Astrocyte (in vitro differentiated cells and primary cell): ENCODE measurements at regions not wholly inside any gene's neighbourhood (a gene's known extent, or its start where the extent isn't known, plus 50 kb on each side); places are given as distances from the start of the nearest gene placed in this dataset.

Experiments
- DNase-seq: peaks from one replicate; pipeline ENCODE4 v3.0.0-alpha.2; 2010; ENCODE audit warnings: low read depth
- FAIRE-seq: peaks from 2 replicates; lab custom pipeline; 2011; peaks lifted over from hg19 to GRCh38; lab: Jason Lieb, UNC
- H2AFZ ChIP-seq: 2 replicates; pipeline ENCODE4 v1.6.0; 2012; ENCODE audit warnings: low read depth, low read length, inconsistent platforms
- H3K27ac ChIP-seq: 2 replicates; pipeline ENCODE4 v1.5.1; 2011; ENCODE audit warnings: low read depth, low read length, inconsistent platforms
- H3K27me3 ChIP-seq: 2 replicates; pipeline ENCODE4 v1.6.0; 2011; ENCODE audit warnings: low read length, inconsistent platforms; ENCODE audit not compliant: insufficient read depth
- H3K36me3 ChIP-seq: 2 replicates; pipeline ENCODE4 v1.5.1; 2011; ENCODE audit warnings: low read length, inconsistent platforms; ENCODE audit not compliant: insufficient read depth
- H3K4me1 ChIP-seq: 2 replicates; pipeline ENCODE4 v1.5.1; 2011; ENCODE audit warnings: low read length, inconsistent platforms; ENCODE audit not compliant: insufficient read depth
- H3K4me2 ChIP-seq: 2 replicates; pipeline ENCODE4 v1.6.0; 2012; ENCODE audit warnings: low read length, inconsistent platforms
- H3K4me3 ChIP-seq: 2 replicates; pipeline ENCODE4 v1.5.1; 2011; ENCODE audit warnings: low read depth, mild to moderate bottlenecking, low read length, inconsistent platforms; ENCODE audit not compliant: insufficient read depth
- H3K79me2 ChIP-seq: 2 replicates; pipeline ENCODE4 v1.6.0; 2012; ENCODE audit warnings: mild to moderate bottlenecking, low read length, inconsistent platforms; ENCODE audit not compliant: insufficient read depth
- H3K9ac ChIP-seq: 2 replicates; pipeline ENCODE4 v1.6.0; 2012; ENCODE audit warnings: mild to moderate bottlenecking, low read length, inconsistent platforms
- H3K9me3 ChIP-seq: 2 replicates; pipeline ENCODE4 v1.5.1; 2012; ENCODE audit warnings: low read depth, mild to moderate bottlenecking, low read length, inconsistent platforms; ENCODE audit not compliant: insufficient read depth
- H4K20me1 ChIP-seq: 2 replicates; pipeline ENCODE4 v1.6.0; 2012; ENCODE audit warnings: low read length, inconsistent platforms; ENCODE audit not compliant: insufficient read depth
- H3K27ac Mint-ChIP-seq: one replicate; pipeline ENCODE4 v1.8.0; 2021; ENCODE audit warnings: mild to moderate bottlenecking, mixed read lengths; ENCODE audit not compliant: unreplicated experiment
- H3K27me3 Mint-ChIP-seq: one replicate; pipeline ENCODE4 v1.8.0; 2021; ENCODE audit warnings: low read depth, mixed read lengths; ENCODE audit not compliant: unreplicated experiment
- H3K36me3 Mint-ChIP-seq: one replicate; pipeline ENCODE4 v1.8.0; 2021; ENCODE audit warnings: low read depth, mixed read lengths; ENCODE audit not compliant: unreplicated experiment
- H3K4me1 Mint-ChIP-seq: one replicate; pipeline ENCODE4 v1.8.0; 2021; ENCODE audit warnings: low read depth, mixed read lengths; ENCODE audit not compliant: unreplicated experiment
- H3K4me3 Mint-ChIP-seq: one replicate; pipeline ENCODE4 v1.8.0; 2021; ENCODE audit warnings: mild to moderate bottlenecking, moderate library complexity, mixed read lengths; ENCODE audit not compliant: unreplicated experiment
- H3K9me3 Mint-ChIP-seq: one replicate; pipeline ENCODE4 v1.8.0; 2021; ENCODE audit warnings: mild to moderate bottlenecking, mixed read lengths; ENCODE audit not compliant: unreplicated experiment
- EZH2 ChIP-seq: IDR thresholded peaks from 2 replicates; pipeline ENCODE4 v1.6.1; 2012; ENCODE audit warnings: mild to moderate bottlenecking, low read length, inconsistent platforms; ENCODE audit not compliant: insufficient read depth
- TF ChIP-seq, protein P1 (sequence below): IDR thresholded peaks from 2 replicates; pipeline ENCODE4 v1.5.1; 2011; ENCODE audit warnings: low read depth, mild to moderate bottlenecking, inconsistent platforms, low read length, moderate library complexity; ENCODE audit not compliant: insufficient read depth

- no peak overlapping the region for H3K4me3 Mint-ChIP-seq
Measured at GRCh38 chr3:30188713-30189112, 417.7 kb upstream of the TGFBR2 start.

DNA sequence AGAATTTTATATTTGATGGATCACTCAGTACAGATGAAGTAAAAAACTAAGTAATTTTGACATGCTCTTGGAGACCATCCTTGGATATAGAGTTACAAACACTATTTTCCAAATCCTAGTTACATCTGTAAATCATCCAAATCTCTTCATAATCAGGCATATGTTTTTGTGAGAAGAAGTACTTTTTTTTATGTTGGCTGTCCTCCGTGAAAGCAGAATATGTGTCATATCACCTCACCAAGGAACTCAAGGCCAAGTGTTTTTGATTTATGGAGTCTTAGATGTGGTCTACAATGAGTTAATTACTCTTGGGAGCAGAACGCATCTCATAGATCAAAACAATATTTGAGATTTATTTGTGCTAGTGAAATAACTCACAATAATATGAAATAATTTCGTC, 416.5 kb upstream of the TGFBR2 start:
- Mint-ChIP-seq H3K27me3 (no peaks in the 10 kb centered on the region), H3K4me3 (no peak overlapping the region), H3K4me1 (no peaks in the 10 kb centered on the region), H3K9me3 (no peaks in the 10 kb centered on the region), H3K27ac (no peak overlapping the region), H3K36me3 (no peaks in the 10 kb centered on the region)
- no peak for TF ChIP-seq EZH2
- TF ChIP-seq, protein P1, sequence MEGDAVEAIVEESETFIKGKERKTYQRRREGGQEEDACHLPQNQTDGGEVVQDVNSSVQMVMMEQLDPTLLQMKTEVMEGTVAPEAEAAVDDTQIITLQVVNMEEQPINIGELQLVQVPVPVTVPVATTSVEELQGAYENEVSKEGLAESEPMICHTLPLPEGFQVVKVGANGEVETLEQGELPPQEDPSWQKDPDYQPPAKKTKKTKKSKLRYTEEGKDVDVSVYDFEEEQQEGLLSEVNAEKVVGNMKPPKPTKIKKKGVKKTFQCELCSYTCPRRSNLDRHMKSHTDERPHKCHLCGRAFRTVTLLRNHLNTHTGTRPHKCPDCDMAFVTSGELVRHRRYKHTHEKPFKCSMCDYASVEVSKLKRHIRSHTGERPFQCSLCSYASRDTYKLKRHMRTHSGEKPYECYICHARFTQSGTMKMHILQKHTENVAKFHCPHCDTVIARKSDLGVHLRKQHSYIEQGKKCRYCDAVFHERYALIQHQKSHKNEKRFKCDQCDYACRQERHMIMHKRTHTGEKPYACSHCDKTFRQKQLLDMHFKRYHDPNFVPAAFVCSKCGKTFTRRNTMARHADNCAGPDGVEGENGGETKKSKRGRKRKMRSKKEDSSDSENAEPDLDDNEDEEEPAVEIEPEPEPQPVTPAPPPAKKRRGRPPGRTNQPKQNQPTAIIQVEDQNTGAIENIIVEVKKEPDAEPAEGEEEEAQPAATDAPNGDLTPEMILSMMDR, result no peak
- no peak for DNase-seq
- no peaks in the 10 kb centered on the region for H3K36me3 ChIP-seq
- H3K79me2 ChIP-seq, result no peaks in the 10 kb centered on the region
- H3K9me3 ChIP-seq, result no peaks in the 10 kb centered on the region
- H3K4me1 ChIP-seq, result no peaks in the 10 kb centered on the region
- no peaks in the 10 kb centered on the region for H3K27me3 ChIP-seq
- no peak overlapping the region for H2AFZ ChIP-seq
- no peaks in the 10 kb centered on the region for H4K20me1 ChIP-seq
- H3K9ac ChIP-seq, result no peak overlapping the region
- no peak for FAIRE-seq
- H3K27ac ChIP-seq, result no peak overlapping the region
- H3K4me3 ChIP-seq, result no peak overlapping the region
- H3K4me2 ChIP-seq, result no peak overlapping the region

More at GRCh38 chr3:30188713-30189112, 417.7 kb upstream of the TGFBR2 start:
- no peaks in the 10 kb centered on the region for H3K79me2 ChIP-seq
- no peaks in the 10 kb centered on the region for H3K4me1 ChIP-seq
- H3K36me3 ChIP-seq, result no peaks in the 10 kb centered on the region
- no peaks in the 10 kb centered on the region for H3K9me3 ChIP-seq
- no peaks in the 10 kb centered on the region for H3K27me3 ChIP-seq
- no peak overlapping the region for H3K4me2 ChIP-seq
- Mint-ChIP-seq H3K27ac (no peak overlapping the region), H3K4me1 (no peaks in the 10 kb centered on the region), H3K9me3 (no peaks in the 10 kb centered on the region), H3K36me3 (no peaks in the 10 kb centered on the region), H3K27me3 (no peaks in the 10 kb centered on the region)
- no peaks in the 10 kb centered on the region for H4K20me1 ChIP-seq
- TF ChIP-seq, protein P1, result no peak
- no peak for TF ChIP-seq EZH2
- no peak overlapping the region for H3K4me3 ChIP-seq
- H2AFZ ChIP-seq, result no peak overlapping the region
- no peak for FAIRE-seq
- peak; percentile 32 for DNase-seq
- no peak overlapping the region for H3K27ac ChIP-seq
- H3K9ac ChIP-seq, result no peak overlapping the region

DNA sequence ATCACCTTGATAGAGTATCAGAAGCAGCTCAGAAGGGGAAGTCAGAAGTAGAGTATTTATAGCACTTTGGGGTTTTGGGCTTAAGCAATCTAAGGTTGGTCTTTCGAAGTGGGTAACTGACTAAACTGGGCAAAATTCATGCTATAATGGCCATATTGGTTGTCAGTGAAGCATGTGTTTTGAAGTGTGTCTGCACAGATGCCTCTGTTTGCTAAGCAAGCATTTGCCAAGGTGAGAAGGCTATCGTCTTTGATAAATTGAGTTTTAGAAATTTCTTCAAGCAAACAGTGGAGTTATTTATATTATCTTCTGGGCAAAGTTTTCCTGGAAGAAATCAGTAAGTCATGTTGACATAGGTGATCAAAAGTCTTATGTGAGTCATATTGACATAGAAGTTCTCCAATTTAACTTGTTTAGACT, 412.8 kb upstream of the TGFBR2 start:
- no peak overlapping the region for H3K27ac Mint-ChIP-seq
- DNase-seq (no peak), FAIRE-seq (no peak)
- no peaks in the 10 kb centered on the region for H3K27me3 Mint-ChIP-seq
- H3K4me1 Mint-ChIP-seq, result peaks cover 5% of the 10 kb centered on the region
- Histone ChIP-seq H3K9me3 (no peaks in the 10 kb centered on the region), H3K27ac (no peak overlapping the region), H3K79me2 (no peaks in the 10 kb centered on the region), H2AFZ (no peak overlapping the region), H3K4me2 (no peak overlapping the region), H3K27me3 (no peaks in the 10 kb centered on the region), H3K36me3 (no peaks in the 10 kb centered on the region), H3K9ac (no peak overlapping the region), H3K4me1 (no peaks in the 10 kb centered on the region), H4K20me1 (no peaks in the 10 kb centered on the region), H3K4me3 (no peak overlapping the region)
- H3K4me3 Mint-ChIP-seq, result no peak overlapping the region
- no peaks in the 10 kb centered on the region for H3K36me3 Mint-ChIP-seq
- no peaks in the 10 kb centered on the region for H3K9me3 Mint-ChIP-seq
- TF ChIP-seq EZH2, result no peak
- TF ChIP-seq, protein P1, result no peak
